Right lobe of liver (tissue), 4 donors: ENCODE measurements at regions not wholly inside any gene's neighbourhood (a gene's known extent, or its start where the extent isn't known, plus 50 kb on each side); places are given as distances from the start of the nearest gene placed in this dataset.

Source experiments
- POLR2A ChIP-seq: fragments of 450-650 bp; IDR thresholded peaks from one replicate; pipeline ENCODE4 v1.6.1; 2017; ENCODE audit warnings: antibody characterized with exemption, mild to moderate bottlenecking
- TF ChIP-seq, protein P1 (sequence below), 4 donors: fragments of 200-600 bp in 3 of 4; fragments of 450-650 bp in 1 of 4; IDR thresholded peaks; one replicate each; pipeline versions ENCODE4 v1.5.1 to v1.8.0; 2016 to 2022; ENCODE audit warnings: antibody characterized with exemption in 4 of 4, mild to moderate bottlenecking in 2 of 4
- donor health status: DM: no; HTN: no; CAD: no.
- donor health status: DM: no; HTN: no; CAD: no.
- donor health status: DM: no; HTN: yes; CAD: no.

- TF ChIP-seq, protein P1, sequence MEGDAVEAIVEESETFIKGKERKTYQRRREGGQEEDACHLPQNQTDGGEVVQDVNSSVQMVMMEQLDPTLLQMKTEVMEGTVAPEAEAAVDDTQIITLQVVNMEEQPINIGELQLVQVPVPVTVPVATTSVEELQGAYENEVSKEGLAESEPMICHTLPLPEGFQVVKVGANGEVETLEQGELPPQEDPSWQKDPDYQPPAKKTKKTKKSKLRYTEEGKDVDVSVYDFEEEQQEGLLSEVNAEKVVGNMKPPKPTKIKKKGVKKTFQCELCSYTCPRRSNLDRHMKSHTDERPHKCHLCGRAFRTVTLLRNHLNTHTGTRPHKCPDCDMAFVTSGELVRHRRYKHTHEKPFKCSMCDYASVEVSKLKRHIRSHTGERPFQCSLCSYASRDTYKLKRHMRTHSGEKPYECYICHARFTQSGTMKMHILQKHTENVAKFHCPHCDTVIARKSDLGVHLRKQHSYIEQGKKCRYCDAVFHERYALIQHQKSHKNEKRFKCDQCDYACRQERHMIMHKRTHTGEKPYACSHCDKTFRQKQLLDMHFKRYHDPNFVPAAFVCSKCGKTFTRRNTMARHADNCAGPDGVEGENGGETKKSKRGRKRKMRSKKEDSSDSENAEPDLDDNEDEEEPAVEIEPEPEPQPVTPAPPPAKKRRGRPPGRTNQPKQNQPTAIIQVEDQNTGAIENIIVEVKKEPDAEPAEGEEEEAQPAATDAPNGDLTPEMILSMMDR (IDR thresholded peaks at IDR 0.05) = no peak
- TF ChIP-seq POLR2A = no peak
Measured at GRCh38 chr3:22988566-22988965, 214.6 kb upstream of the UBE2E2 start.
